DMS79 treated with DMSO at 0.1 percent for 48 hours (cell line): ENCODE measurements at regions not wholly inside any gene's neighbourhood (a gene's known extent, or its start where the extent isn't known, plus 50 kb on each side); places are given as distances from the start of the nearest gene placed in this dataset.

Source experiments
- DNase-seq: peaks from one replicate; lab custom pipeline; 2025; lab: John Stamatoyannopoulos, UW

DNA sequence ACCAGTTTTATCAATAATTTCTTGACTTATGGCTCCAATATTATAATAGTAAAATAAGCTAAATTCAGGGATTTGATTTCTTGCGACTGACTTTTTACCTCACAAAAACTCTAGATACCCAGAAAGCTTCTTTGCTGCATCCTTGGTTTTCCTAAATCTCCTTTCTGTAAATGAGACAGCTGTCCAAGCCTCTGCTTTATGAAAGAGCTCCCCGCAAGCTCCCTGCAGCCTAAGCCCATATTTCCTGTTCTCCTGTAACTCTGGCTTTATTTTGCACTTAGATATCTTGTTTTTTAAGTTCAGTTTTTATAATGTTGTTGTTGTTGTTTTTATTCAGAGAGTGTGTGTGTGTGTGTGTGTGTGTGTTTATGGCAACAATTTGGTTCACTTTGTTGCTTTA, 361.7 kb upstream of the PKDCC start:
- DNase-seq = no peak

DNA sequence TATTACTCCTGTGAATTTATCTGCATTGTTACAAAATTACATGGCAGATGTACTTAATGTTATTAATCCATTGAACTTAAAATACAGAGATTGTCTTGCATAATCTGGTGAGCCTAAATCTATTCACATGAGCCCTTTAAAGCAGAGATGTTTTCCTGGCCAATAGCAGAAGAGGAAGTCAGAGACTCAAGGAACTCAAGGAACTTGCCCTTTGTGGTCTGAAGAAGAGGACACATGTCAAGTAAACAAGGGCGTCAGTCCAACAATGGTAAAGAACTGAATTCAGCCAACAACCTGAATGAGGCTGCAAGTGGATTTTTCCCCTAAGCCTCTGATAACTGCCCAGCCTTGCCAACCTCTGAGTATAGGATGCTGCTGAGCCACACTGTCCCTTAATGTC, 356.3 kb upstream of the PKDCC start:
- DNase-seq = no peak

DNA sequence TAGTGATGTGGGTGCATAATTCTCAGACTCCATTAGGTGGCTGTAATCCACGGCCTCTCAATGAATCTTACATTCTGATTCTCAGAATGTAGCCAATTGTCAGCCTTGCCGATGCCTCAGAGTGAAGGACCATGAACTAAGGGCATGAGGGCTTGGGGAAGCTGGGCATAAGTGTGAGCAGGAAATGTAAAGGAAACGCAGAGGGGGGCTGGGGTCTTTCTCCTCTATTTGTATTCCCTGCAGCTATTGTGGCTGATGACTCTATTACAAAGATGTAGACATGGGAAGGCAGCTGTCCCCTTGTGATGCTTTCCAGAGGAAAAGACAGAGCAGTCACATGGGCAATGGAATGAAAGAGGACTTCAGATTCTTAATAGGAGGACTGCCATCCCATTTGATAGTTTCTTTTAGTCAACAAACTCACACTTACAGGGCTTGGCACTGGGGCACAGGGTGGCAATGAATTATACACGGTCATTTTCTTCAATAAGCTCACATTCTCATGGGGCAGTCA, 353.2 kb upstream of the PKDCC start:
- no peak for DNase-seq

DNA sequence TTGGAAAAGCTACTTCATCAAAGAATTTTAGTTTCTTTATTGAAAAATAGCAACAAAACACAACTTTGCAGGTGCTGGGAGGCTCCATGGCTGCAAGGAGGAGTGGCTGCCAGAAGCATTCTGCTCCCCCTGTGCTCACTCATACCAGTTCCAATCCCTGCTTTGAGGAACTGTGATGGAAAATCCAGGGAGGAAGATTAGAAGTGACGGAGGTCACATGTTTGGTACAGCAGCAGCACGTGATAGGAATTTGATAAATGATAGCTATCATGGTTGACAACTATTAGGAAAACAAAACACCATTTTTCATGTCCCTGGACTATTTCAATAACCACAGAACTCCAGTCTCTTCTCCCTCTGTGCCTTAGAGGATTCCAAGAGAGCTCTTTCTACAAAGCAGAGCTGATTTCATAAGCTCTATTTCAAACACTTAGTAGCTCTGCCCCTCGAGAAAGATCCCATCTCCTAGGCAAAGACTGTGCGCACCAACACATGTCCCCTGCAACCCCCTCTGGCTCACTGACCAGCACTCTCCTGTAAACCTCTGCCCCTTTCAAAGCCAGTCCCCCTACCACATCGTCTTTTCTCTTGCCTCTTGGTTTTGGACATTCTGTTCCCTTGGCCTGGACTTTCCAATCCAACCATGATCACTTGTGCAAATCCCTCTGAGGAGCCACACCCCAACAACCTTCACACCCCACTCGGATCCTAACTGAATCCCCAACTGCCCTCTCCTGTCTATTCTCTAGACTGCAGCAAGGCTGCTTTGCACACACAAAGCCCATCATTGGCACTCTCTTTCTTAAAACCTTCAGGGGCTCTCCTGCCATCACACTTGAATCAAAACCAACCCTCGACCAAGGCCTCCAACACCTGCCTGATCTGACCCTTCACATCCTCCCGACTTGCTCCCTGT, 352.4 kb upstream of the PKDCC start:
- DNase-seq = no peak

DNA sequence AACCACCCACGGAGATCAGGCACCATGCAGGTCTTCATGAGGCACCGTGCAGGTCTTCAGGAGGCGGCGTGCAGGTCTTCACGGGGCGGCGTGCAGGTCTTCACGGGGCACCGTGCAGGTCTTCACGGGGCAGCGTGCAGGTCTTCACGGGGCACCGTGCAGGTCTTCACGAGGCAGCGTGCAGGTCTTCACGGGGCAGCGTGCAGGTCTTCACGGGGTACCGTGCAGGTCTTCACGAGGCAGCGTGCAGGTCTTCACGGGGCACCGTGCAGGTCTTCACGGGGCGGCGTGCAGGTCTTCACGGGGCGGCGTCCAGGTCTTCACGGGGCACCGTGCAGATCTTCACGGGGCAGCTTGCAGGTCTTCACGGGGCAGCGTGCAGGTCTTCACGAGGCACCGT, 350.4 kb upstream of the PKDCC start:
- no peak for DNase-seq

DNA sequence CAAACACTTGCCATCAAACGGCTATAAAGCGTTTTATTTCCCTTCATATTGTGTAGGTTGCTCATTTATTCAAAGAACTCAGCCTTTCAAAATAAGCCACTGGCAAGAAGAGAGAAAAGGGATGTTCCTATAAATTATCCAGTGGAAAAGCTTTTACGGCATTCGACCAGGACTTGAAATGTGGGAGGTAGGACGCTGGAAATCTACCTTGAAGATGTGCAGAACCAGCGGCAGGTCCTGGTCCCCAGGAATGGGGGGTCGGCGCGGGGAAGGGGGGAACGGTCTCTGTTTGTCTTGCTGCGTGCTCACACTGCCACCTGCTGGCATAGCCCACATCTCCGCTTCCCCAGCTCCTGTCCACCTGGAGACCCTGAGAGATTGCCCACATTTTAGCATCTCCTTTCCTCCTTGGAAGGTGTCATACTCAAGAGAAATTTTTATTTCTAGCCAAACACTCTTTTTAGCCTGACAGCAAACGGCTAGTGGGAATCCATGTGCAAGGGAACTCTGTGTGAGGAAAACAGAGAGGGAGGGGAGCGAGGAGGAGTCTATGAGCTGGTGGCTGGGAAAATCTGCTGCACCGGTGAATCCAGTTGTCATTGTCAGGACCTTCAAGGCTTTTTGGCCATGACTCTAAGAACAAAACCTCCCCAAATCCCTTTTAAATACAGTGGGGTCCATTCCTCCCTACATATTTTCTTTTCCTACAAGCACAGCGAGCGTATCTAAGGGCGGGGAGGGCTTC, 349.0 kb upstream of the PKDCC start:
- no peak for DNase-seq

DNA sequence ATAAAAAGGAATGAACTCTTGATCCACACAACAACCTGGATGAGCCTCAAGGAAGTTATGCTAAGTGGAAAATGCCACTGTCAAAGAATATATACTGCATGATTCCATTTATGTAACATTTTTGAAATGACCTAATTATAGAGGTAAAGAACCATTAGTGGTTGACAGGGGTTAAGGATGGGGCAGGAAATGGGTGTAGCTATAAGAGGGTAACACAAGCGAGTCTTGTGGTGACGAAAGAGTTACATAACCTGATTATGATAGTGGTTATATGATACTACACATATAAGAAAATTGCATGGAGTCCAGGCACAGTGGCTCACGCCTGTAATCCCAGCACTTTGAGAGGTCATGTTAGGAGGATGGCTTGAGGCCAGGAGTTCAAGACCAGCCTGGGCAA, 346.6 kb upstream of the PKDCC start:
- DNase-seq = no peak

DNA sequence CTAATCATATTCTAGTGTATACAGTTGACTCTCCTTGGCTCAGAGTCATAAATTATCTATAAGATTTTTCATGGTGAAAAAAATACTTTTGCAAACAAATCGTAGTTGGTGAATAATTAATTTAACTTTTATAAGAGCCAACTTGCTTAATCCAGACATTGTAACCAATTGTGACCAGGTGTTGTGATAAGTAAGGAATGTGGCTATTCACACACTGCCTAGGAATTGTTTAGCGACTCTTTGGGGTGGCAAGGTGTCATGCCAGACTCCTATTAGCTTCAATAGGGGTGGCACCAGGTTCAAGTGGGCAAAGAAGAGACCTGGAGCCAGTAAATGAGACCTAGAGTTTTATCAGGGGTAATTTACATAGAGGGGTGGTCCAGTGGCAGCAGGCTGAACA, 344.7 kb upstream of the PKDCC start:
- DNase-seq = no peak

DNA sequence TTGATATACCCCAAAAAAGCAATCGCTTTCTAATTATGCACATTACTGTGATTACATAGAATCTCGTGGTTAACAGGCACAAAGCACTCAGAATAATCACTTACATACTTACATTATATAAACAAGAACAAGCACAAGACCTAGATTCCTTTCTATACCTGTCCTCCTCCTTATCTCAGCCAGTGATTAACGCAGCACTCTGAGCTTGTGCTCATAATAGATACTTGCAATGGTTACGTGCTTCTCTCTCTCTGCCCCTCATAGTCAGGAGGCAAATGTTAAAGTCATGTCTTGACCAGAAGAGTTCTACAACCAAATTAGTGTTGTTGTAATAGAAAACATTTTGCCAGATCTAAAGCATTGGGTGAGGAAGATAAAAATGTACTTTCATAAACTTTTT, 342.2 kb upstream of the PKDCC start:
- no peak for DNase-seq

DNA sequence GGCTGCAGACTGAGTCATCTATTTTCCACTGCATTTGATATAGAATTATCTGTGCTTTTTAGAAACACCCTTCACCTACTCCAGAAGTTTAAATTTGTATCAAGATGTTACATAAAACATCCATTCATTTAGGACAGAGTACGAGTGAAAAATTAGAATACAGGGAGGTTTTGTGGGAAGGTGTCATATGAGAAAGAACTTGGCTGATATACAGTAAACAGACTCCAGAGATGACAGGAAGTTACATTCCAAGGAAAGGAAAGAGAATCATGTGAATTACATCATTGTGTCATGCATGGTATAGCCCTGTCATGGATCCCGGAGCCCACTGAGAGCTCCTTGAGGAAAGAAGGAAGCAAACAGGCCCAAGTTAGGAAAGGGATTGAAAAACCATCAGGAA, 341.5 kb upstream of the PKDCC start:
- DNase-seq = no peak

DNA sequence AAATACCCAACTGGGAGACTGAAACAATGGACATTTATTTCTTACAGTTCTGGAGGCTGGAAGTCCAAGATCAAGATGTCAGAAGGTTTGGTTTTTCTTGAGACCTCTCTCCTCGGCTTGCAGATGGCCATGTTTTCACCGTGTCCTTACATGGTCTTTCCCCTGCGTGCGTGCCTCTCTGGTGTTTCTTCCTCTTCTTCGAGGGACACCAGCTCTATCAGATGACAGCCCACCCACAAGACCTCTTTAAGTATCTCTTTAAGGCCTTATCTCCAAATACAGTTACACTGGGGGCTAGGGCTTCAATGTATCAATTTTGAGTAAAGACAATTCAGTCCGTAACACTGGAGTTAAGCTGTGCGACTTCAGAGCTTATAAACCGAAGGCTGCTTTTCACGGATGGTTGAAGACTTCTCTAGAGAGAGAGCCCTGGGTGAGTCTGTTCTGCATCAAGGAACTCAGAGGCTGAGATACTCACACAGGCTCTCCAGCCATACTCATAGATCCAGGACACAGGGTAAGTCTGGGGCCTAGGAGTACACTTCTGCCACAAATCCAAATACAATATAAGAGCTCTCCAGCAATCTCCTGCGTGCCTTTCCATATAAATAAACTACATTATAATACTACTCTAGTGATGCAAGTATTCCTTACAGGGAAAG, 339.9 kb upstream of the PKDCC start:
- no peak for DNase-seq

DNA sequence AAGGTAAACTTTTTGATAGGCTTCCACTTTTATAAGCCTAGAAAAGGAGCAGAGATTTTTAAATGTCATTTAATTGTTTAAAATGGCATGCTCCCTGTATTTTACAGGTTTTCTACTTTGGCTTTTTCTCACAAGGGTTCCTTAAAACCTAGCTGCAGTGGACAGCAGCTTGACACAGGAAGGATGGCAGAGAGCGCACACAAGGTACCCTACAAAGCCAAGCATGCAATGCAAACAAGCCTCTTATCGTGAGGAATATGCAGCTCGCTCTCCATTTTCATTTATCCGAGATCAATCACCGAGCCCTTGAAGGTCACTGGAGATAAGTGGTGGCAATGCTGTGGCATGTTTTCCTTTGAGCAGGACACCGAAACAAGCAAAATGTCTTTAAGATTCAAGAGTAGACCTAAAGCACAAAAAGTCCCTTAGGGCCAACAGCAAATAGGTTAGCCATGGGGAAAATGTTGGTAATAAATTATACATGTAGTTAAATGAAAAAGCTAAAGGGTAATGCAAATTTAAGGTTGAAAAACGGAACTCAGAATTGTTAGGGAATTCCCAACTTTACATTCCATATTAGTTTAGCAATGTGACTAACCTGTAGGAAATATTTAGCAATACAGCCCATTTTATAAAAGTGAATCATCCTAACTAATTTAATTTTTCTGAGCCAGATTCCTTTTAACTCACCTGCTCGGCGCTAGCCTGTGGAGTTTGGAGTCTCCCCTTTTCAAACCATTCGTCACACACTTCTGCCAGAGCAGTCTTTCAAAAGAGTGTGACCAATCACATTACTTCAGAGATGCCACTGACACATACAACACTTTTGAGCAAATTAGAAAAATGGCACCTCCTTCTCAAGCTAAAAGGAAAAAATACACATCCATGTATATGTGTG, 337.9 kb upstream of the PKDCC start:
- DNase-seq = no peak

DNA sequence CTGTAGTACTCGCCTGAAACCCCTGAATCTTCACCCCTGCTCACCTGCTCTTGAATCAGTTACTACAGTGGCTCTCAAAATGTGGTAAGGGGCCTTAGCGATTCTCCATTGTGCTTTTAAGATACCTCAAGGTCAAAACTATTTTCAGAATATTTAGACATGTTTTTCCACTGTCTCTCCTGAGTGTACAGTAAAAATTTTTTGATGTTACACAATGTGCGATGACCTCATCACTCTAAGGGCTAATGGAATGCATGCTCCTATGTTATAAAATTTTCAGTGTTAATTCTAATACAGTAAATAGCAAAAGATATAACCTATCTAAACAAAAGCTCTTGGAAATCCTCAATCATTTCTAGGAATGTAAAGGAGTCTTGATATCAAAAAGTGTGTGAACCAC, 336.9 kb upstream of the PKDCC start:
- no peak for DNase-seq

DNA sequence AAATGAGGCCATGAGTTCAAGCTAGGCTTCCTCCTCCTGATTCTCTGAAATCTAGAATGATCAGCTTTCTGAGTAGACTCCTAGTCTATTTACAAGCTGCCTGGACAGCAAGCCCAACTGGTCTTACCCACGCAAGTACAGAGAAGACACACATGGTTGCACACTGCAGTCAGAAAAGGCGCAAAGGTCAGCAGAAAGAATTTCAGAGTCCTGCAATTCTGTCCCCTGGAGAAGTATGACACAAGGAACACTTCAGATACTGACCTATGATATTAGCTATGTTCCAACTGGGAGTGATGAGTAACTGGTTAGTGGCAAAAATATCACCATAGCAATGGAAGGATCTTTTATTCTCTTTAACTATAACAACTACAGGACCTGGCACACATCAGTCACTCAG, 336.1 kb upstream of the PKDCC start:
- DNase-seq = no peak

DNA sequence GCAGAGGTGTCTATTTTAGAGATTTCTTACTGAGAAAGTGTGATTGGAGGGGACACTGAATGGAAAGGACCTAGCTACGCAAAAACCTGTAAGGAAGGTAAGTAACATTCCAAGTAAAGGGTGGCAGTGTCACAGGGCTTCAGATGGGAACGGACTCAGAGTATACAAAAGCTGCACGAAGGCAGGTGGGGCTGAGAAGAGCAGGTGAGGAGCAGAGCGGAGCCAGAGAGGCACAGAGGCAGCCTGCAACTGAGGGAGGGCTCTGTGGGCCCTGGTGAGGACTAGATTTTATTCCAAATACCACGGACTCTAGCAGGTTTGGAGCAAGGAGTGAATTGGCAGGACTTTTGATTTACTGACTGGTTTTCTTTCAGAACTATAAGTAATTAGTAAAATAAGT, 331.3 kb upstream of the PKDCC start:
- DNase-seq = no peak

DNA sequence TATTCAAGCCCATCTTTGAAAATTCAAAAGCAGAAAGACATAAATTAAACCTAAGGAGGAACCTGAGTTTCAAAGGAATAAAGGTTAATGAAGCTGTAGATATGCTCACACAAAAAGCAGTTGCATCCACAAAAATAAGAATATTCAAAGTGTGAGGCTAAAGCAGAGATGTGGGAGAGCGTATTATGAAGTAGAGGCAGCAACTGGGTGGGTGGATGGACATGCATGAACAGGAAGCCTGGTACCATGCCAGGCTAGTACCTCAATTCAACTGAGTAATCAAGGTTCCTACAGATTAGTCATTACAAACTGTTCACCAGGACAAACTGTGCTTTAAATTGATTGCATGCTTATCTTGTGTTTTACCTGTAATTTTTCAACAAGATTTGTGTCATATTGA, 330.0 kb upstream of the PKDCC start:
- no peak for DNase-seq

DNA sequence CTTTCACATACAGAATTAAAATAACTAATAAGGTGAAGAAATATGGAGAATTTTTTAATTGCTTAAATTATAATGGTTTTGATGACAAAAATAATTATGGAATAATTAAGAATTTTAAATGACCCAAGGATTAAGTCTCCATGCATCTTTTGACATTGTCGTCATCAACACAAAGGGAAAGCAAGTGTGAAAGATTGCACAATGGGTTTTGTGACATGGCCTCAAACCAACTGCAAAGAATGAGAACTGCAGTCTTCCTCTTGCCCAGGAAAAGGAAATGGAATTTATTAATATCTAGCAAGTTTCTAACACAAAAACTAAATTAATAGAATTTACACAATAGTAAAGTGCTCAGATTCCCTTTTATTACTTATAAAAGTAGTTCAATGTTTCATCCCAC, 329.1 kb upstream of the PKDCC start:
- DNase-seq = no peak

DNA sequence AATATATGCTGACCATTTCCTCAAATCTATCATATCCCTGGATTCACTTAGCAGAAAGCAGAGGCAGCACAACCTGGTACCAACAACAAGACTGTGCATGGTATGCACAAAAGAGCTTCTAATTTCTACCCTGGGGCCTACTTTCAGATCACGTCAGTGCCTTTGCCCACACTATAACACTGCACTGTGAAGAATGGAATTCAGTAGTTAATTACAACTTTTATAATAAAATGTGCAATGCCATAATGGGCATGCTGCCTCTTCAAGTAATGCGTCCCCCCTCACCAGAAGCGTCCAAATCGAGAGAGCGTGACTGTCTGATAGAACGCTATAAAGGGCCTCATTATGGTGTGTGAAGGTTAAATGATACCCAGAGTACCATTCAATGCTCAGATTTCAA, 328.1 kb upstream of the PKDCC start:
- DNase-seq = no peak

DNA sequence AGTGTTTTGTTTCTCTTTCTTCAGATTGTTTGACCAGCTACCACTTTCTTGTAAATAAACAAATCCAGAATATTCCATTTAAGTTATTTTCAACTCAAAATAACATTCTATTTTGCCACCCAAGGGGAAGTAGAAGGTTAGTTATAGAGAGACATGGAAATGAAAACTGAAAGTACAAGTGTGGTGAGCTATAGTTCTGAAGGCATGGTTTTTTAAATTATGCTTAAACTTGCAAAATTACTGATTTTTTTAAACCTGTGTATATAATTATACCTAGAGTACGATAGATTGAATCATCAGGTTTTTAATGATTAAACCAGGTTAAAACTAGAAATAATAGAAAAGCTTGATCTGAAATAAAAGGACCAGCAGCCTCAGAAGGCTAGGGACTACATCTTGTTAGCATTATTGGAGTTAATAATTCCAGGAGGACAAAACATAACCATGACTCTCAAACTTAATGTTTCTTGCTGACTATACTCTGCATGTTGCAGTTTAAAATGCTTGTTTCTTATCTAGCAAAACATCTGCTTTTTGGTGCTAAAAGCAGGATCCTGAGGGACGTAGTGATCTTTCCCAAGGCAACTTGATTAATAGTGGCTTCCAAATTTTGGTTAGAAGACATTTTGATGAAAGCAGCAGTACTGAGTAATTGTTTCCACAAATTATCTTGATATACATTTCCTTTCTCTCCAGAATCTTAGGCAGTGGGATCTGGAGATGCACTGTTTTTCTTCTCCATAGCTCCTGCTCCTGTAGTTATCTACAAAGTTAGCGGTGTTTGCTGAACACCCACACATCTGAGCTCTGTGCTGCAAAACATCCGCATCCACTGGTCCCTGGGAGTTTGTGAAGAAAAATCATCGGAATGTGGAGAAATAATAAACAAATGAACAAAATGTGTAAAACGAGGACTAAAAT, 327.2 kb upstream of the PKDCC start:
- DNase-seq = no peak

DNA sequence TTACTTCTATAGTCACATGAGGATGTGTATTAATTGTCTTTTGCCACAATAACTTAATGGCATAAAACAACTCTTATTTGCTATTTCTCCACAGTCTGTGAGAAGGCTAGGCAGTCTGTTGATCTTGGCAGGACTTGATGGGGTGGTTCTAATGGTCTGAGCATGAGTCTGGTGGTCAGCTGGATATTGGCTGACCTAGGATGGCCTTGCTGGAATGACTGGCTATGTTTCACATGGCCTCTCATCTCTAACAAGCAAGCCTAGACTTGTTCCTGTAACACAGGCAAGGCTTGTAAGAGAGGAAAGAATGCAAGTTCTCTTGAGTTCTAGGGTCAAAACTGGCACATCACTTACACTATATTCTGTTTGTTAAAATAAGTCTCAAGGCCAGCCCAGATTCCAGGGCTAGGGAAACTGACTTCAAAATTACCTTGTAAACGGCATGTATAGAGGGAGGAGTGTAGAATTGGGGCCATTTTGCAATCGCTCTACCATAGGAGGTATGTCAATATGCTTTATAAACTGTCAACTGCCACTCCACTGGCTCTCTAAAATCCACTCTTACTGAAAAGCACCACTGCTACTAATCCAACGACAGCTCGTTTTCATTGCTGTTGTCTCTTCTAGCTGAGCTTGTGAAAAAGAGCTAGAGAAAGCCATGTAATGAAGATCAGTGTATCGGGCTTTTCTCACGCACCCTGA, 325.0 kb upstream of the PKDCC start:
- DNase-seq = no peak
